HG03097 (cell line): ENCODE measurements at regions not wholly inside any gene's neighbourhood (a gene's known extent, or its start where the extent isn't known, plus 50 kb on each side); places are given as distances from the start of the nearest gene placed in this dataset.
"Not testable (repeated sequence)": the region's sequence is repeated elsewhere in the genome, so short reads cannot be mapped to it uniquely, and the experiment has no call there.

Experiments used
- ATAC-seq: cut with Tn5 transposase; IDR thresholded peaks from one replicate; pipeline ENCODE4 v1.9.1; 2021; ENCODE audit not compliant: unreplicated experiment, low FRiP score

DNA sequence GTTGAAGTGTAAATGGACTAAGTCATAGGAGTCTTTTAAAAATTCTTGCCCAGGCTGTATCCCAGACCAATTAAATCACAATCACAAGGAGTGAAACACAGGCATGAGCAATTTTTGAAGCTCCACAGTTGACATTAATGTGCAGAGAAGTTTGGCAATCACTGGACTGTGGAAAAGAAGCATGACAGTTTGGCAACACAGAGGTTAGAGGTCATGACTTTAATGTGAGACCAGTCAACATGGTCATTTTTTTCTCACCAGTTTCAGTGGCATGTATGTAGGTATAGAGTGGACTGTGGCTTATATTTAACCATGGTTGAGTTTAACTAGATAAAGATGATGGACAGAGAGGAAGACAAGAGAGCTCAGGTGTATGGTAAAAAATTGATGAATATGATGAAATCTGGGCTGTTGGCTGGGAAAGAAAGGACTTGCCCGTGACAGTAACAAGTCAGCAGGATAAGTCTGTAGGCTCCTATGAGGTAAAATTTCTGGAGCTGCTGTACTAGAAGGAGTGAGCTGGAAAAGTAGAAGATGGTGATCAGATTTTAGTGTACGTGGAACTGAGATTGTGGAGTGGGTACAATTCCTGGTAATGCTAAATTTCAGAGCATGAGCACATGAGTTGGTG is 432.2 kb upstream of the GHITM start:
- ATAC-seq: no peak

- no peak for ATAC-seq
Measured at GRCh38 chr10:83713423-83713822, 425.9 kb upstream of the GHITM start.

DNA sequence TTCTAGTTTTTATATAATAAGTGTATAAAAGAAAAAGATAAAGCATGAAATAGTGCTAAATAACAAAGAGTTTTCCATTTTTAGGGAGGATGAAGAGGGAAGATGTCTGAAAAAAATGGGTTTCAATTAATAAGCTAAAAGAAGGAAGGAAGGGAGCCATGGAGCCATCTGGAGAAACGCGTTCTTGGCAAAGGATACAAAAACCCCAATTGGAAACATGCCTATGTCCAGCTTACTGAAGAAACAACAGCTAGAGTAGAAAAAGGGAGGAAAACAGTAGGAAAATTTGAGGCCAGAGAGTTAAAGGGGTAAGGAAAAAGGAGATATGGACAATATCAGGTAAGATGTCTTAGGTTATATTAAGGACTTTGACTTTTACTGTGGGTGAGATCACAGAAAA is 416.2 kb upstream of the GHITM start:
- ATAC-seq: no peak

DNA sequence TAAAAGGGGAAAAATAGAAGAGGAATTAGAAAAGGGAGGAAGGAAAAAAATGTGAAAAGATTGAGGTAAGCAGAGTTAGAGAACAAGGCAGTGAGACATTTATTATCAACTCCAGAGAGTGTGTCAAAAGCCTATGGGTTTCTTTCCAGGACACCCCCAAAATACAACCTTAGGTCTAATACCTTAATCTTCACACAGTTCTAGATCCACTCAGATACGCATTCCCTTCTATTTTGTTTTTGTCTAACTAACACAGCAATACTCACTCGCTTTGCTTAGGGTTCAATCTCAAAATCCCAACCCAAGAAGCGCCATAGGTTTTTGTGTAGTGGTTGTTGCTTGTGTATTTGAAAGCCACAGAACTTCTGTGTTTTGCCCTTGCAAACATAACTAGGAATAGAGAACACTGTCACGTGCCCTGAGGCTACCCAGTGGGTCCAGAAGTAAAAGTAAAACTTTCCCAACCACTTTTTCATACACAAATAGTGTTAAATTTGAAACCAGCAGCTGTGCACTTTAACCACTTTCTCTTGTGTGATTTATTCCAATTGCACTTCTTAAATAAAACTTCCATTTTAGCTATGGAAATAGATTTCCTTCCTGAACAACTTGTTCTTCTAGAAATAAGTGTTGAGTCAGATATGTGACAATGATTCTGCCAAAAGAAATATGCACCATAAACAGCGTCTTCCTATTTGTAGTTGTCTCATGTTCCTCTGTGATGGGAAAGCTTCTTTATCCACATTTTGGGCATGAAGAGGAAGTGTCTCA is 414.7 kb upstream of the GHITM start:
- ATAC-seq: no peak

DNA sequence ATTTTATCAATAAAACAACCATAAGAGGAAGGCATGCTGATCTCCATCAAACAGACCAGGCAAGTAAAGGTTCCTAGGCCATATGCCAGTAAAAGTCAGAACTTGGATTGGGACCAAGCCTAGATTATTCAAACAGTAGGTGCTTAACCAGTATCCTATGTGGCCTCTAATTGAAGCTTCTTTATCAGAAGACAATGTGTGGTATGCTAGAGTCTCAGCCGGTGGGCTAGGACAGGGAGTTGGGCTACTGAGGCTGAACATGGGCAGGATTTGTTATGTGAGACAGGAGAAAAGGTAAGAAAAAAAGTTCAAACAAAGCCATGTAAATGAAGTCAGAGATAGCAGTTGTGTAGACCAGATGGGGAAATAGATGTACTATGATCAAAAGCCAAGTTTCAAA is 413.7 kb upstream of the GHITM start:
- ATAC-seq: no peak

DNA sequence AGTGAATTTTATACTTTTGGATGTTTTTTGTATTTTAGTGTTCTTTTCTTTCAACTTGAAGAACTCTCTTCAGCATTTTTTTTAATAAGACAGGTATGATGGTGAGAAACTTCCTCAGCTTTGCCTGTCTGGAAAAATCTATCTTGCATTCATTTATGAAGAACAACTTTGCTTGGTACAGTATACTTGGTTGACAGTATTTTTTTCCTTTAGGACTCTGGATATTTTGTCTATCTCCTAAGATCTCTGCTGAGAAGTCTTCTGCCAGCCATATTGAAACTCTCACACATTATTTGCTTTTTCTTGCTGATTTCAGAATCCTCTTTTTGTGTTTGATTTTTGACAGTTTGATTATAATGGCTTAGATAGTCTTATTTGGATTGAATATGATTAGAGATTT is 405.0 kb upstream of the GHITM start:
- no peak for ATAC-seq

- no peak for ATAC-seq
Measured at GRCh38 chr10:83736008-83736407, 403.3 kb upstream of the GHITM start.

DNA sequence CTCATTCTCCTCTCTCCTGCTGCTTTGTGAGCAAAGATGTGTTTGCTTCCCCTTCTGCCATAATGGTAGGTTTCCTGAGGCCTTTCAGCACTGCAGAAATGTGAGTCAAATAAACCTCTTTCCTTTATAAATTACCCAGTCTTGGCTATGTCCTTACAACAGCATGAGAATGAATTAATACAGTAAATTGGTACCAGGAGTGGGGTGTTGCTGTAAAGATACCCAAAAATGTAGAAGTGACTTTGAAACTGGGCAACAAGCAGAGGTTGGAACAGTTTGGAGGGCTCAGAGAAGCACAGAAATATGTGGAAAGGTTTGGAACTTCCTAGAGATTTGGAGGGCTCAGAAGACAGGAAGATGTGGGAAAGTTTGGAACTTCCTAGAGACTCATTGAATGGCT is 388.7 kb upstream of the GHITM start:
- ATAC-seq: no peak

GRCh38 chr10:83753490-83753889 is 385.8 kb upstream of the GHITM start:
- ATAC-seq: no peak

- ATAC-seq: no peak
Measured at GRCh38 chr10:83754857-83755256, 384.5 kb upstream of the GHITM start.

- no peak for ATAC-seq
Measured at GRCh38 chr10:83760142-83760541, 379.2 kb upstream of the GHITM start.

DNA sequence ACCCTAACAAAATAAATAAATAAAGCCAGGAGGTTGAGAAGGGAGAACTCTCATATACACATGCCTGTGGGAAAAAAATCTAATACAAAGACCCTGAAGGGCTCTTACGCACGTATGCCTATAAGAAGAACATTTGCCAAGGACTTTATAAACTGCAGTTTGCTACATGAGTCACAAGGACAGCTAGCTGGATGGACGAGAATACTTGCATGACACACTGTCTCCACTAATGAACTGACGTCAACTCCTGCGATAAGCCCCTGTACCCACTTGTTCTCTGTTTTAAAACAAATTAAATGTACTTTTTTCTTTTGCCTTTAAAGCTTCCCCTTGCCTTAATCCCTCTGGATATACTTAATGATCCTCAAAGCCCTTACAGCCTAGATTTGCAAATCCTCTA is 374.6 kb upstream of the GHITM start:
- ATAC-seq: no peak

DNA sequence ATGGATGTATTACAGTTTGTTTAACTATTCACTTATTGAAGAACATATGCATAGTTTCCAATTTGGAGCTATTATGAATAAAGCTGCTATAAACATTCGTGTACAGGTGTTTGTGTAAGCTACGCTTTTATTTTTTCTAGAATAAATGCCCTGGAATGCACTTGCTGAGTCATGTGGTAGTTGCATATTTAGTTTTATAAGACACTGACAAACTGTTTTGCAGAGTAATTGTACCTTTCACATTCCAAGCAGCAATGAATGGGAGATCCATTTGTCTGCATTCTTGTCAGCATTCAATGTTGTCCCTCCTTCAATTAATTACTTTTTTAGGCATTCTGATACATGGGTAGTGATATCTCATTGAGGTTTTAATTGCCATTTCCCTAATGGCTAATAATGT is 373.6 kb upstream of the GHITM start:
- no peak for ATAC-seq

- no peak for ATAC-seq
Measured at GRCh38 chr10:83769281-83769820, 370.0 kb upstream of the GHITM start.

DNA sequence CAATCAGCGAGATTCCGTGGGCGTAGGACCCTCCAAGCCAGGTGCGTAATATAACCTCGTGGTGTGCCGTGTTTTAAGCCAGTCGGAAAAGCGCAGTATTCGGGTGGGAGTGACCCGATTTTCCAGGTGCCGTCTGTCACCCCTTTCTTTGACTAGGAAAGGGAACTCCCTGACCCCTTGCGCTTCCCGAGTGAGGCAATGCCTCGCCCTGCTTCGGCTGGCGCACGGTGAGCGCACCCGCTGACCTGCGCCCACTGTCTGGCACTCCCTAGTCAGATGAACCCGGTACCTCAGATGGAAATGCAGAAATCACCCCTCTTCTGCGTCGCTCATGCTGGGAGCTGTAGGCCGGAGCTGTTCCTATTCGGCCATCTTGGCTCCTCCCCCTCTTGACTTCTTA is 352.6 kb upstream of the GHITM start:
- not testable (repeated sequence) for ATAC-seq

GRCh38 chr10:83801983-83802382 is 337.3 kb upstream of the GHITM start:
- ATAC-seq: no peak

GRCh38 chr10:83806717-83807116 is 332.6 kb upstream of the GHITM start:
- ATAC-seq: no peak

DNA sequence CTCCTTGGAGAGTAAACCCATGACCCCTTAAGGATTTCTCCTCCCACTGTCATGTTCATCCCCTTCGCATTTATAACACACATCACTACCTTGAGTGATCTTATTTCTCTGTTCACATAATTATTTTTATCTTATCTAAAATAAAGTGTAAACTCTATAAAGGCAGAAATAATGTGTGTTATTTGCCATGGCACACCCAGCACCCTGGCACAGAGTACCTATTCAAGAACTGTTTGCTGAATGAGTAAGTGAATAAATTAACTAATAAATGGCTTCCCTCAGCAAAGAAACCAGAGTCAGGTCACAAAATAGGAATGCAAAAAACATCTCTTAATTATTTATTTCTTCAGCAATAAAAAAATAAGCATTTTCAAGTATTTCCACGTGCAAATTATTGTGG is 330.3 kb upstream of the GHITM start:
- ATAC-seq: no peak

DNA sequence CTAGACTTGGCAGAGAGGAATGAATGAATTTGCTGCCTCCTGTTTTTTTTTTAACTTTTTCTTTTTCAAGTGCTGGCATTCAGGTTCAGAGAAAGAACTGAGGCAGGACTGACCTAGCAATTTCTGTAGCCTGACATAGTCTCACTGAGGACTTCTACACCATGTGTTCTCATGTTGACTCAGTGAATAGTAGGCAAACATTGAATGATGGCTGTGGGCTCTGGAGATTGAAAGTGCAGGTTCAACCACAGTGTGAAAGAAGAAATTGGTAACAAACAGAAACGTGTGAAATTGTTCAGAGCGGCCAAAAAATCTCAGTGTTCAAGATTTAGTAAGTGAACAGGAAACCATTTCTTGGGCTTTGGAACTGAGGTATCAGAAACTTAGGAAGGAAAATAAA is 322.4 kb upstream of the GHITM start:
- peak; percentile 65 for ATAC-seq

GRCh38 chr10:83817797-83818196 is 321.5 kb upstream of the GHITM start:
- ATAC-seq: no peak

- no peak for ATAC-seq
Measured at GRCh38 chr10:83819609-83820008, 319.7 kb upstream of the GHITM start.

DNA sequence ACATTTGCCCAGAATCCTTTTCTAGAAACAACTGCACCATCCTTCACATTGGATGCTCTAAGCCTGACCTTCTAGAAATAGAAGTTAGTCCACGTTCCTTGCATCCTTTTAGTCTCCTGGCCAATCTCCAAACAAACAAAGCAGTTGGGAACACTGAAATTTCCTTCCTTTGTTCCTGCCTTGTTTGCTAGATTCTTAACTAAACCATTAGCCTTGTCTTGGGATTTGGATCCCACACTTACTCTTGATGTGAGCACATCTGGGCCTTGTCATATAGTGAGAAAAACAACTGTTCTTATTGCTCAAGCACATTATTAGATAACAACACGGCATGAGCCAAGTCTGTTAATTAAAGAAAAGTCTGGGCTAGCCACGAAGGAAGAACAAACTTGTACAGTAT is 319.3 kb upstream of the GHITM start:
- ATAC-seq: no peak
